Right atrium auricular region (tissue), 2 donors: ENCODE measurements at regions not wholly inside any gene's neighbourhood (a gene's known extent, or its start where the extent isn't known, plus 50 kb on each side); places are given as distances from the start of the nearest gene placed in this dataset.
"Not testable (repeated sequence)": the region's sequence is repeated elsewhere in the genome, so short reads cannot be mapped to it uniquely, and the experiment has no call there.

ENCODE experiments used
- DNase-seq: peaks from one replicate; pipeline ENCODE4 v3.0.0-alpha.2; 2019; ENCODE audit warnings: low spot score
- H3K27ac ChIP-seq, 2 donors: fragments of 200-600 bp; sonication (generic); 1 replicate in 1 of 2; 2 replicates in 1 of 2; pipeline ENCODE4 v1.5.1; 2016 to 2019
- H3K27me3 ChIP-seq, 2 donors: fragments of 200-600 bp; sonication (generic); one replicate each; pipeline versions ENCODE4 v1.5.1 to v1.6.0; 2017 to 2019
- H3K36me3 ChIP-seq: fragments of 200-600 bp; sonication (generic); one replicate; pipeline ENCODE4 v1.5.1; 2016
- H3K4me1 ChIP-seq, 2 donors: fragments of 200-600 bp; sonication (generic); one replicate each; pipeline versions ENCODE4 v1.5.1 to v1.6.0; 2017 to 2019
- H3K4me3 ChIP-seq, 2 donors: fragments of 200-600 bp; sonication (generic); 1 replicate in 1 of 2; 2 replicates in 1 of 2; pipeline ENCODE4 v1.5.1; 2017 to 2019; ENCODE audit warnings: mild to moderate bottlenecking in 1 of 2, moderate library complexity in 1 of 2
- H3K9me3 ChIP-seq, 2 donors: fragments of 200-600 bp; sonication (generic); one replicate each; pipeline ENCODE4 v1.5.1; 2019
- TF ChIP-seq, protein P1 (sequence below), 2 donors: fragments of 200-600 bp; sonication (generic); IDR thresholded peaks; one replicate each; pipeline ENCODE4 v1.5.1; 2019; ENCODE audit warnings: antibody characterized with exemption in 2 of 2

- Histone ChIP-seq H3K36me3 (no peaks in the 10 kb centered on the region), H3K4me3 (no peak overlapping the region), H3K4me1 (no peaks in the 10 kb centered on the region), H3K27me3 (no peaks in the 10 kb centered on the region), H3K9me3 (no peaks in the 10 kb centered on the region), H3K27ac (no peak overlapping the region)
- DNase-seq = no peak
- TF ChIP-seq, protein P1, sequence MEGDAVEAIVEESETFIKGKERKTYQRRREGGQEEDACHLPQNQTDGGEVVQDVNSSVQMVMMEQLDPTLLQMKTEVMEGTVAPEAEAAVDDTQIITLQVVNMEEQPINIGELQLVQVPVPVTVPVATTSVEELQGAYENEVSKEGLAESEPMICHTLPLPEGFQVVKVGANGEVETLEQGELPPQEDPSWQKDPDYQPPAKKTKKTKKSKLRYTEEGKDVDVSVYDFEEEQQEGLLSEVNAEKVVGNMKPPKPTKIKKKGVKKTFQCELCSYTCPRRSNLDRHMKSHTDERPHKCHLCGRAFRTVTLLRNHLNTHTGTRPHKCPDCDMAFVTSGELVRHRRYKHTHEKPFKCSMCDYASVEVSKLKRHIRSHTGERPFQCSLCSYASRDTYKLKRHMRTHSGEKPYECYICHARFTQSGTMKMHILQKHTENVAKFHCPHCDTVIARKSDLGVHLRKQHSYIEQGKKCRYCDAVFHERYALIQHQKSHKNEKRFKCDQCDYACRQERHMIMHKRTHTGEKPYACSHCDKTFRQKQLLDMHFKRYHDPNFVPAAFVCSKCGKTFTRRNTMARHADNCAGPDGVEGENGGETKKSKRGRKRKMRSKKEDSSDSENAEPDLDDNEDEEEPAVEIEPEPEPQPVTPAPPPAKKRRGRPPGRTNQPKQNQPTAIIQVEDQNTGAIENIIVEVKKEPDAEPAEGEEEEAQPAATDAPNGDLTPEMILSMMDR (IDR thresholded peaks at IDR 0.05) = no peak
Measured at GRCh38 chr18:30800800-30801199, 241.7 kb downstream of the DSC3 start.

DNA sequence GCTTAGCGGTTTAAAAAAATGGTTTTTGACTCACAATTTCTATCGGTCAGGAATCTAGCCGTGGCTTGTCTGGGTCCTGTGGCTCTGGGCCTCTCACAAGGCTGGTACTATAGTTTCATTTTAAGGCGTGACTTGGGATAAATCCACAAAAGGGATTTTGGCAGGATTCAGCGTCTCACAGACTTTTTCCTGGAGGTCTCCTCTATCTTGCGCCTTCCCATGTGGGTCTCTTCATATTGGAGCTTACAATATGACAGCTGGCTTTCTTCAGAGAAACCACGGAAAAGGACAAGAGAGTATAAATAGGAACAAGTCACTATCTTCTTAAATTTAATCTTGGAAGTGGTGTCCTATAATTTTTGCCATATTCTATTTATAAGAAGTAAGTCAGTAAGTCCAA lies 250.5 kb downstream of the DSC3 start:
- H3K4me3 ChIP-seq = no peak overlapping the region
- no peaks in the 10 kb centered on the region for H3K9me3 ChIP-seq
- H3K36me3 ChIP-seq = no peaks in the 10 kb centered on the region
- no peaks in the 10 kb centered on the region for H3K4me1 ChIP-seq
- H3K27ac ChIP-seq = no peak overlapping the region
- no peaks in the 10 kb centered on the region for H3K27me3 ChIP-seq
- TF ChIP-seq, protein P1 (IDR thresholded peaks at IDR 0.05) = no peak
- no peak for DNase-seq

DNA sequence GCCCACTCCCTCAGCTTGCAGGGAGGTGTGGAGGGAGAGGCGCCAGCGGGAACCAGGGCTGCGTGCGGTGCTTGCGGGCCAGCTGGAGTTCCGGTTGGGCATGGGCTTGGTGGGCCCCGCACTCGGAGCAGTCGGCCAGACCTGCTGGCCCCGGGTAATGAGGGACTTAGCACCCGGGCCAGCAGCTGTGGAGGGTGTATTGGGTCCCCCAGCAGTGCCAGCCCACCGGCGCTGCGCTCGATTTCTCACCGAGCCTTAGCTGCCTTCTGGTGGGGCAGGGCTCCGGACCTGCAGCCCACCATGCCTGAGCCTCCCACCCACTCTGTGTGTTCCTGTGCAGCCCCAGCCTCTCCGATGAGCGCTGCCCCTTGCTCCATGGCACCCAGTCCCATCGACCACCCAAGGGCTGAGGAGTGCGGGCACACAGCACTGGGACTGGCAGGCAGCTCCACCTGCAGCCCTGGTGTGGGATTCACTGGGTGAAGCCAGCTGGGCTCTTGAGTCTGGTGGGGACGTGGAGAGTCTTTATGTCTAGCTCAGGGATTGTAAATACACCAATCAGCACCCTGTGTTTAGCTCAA lies 254.0 kb downstream of the DSC3 start:
- not testable (repeated sequence) for H3K4me3 ChIP-seq, DNase-seq, H3K9me3 ChIP-seq, H3K4me1 ChIP-seq, H3K36me3 ChIP-seq, H3K27ac ChIP-seq, H3K27me3 ChIP-seq

GRCh38 chr18:30787410-30787809 lies 255.1 kb downstream of the DSC3 start:
- TF ChIP-seq, protein P1 (IDR thresholded peaks at IDR 0.05) = no peak
- no peaks in the 10 kb centered on the region for H3K4me1 ChIP-seq
- no peak overlapping the region for H3K27ac ChIP-seq
- no peak for DNase-seq
- no peaks in the 10 kb centered on the region for H3K36me3 ChIP-seq
- no peaks in the 10 kb centered on the region for H3K27me3 ChIP-seq
- no peak overlapping the region for H3K4me3 ChIP-seq
- H3K9me3 ChIP-seq = no peaks in the 10 kb centered on the region

- Histone ChIP-seq H3K4me1 (no peaks in the 10 kb centered on the region), H3K27me3 (no peaks in the 10 kb centered on the region), H3K4me3 (no peak overlapping the region), H3K36me3 (no peaks in the 10 kb centered on the region), H3K9me3 (peaks cover 0 to 6% of the 10 kb centered on the region in 2 donors), H3K27ac (no peak overlapping the region)
- TF ChIP-seq, protein P1 (IDR thresholded peaks at IDR 0.05) = no peak
- no peak for DNase-seq
Measured at GRCh38 chr18:30781601-30782000, 260.9 kb downstream of the DSC3 start.

GRCh38 chr18:30775629-30776028 lies 266.9 kb downstream of the DSC3 start:
- Histone ChIP-seq H3K27me3 (no peaks in the 10 kb centered on the region), H3K4me1 (no peaks in the 10 kb centered on the region), H3K36me3 (no peaks in the 10 kb centered on the region), H3K9me3 (peaks cover 0 to 10% of the 10 kb centered on the region in 2 donors), H3K27ac (no peak overlapping the region), H3K4me3 (no peak overlapping the region)
- no peak for DNase-seq
- TF ChIP-seq, protein P1 (IDR thresholded peaks at IDR 0.05) = no peak

DNA sequence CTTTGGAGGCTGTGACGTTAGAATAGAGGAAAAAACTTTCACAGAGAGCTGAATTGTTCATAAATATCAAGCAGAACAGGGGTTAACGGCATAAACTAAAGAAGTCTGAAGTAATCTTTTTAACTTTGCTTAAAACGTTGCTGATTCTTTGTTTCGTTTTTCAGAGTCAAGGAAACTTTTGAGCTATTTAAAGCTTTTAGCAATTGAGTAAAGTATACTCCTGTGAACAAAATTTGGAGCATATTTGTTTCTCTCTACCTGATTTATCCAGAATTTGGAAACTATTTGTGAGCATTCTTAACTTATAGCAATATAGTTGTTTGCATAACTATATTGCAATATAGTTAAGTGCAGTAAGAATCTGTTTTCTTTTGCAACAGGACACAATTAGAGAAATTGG lies 270.4 kb downstream of the DSC3 start:
- not testable (repeated sequence) for H3K4me1 ChIP-seq, DNase-seq, H3K27ac ChIP-seq, H3K27me3 ChIP-seq, H3K9me3 ChIP-seq, H3K36me3 ChIP-seq, H3K4me3 ChIP-seq
